Ureter (tissue), 1 donor: ENCODE measurements at regions not wholly inside any gene's neighbourhood (a gene's known extent, or its start where the extent isn't known, plus 50 kb on each side); places are given as distances from the start of the nearest gene placed in this dataset.

Source experiments
- DNase-seq: peaks from one replicate; pipeline ENCODE4 v3.0.0-alpha.2; 2020; ENCODE audit warnings: low spot score
- donor health status: DM: yes; HTN: yes; CAD: no.

DNA sequence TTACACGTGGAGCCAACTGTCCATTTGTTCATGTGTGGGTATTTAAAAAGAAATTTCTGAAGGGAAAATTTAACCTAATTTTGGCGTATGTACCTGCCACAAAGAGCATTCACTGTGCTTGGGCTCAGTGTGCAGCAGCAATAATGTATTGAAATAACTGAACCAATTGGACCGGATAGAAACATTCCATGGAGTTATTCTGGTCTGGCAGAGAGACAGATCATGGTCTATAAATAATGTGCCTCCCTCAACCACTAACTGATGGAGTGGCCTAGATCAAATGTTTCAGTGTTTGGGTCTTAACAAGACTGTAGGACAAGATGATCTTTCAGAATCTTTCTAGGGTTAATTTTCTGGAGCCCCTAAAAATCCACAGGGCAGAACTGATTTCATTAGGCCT, 469.7 kb downstream of the PRELID2 start:
- DNase-seq = no peak

GRCh38 chr5:145362266-145362665, 472.9 kb downstream of the PRELID2 start:
- DNase-seq = no peak

- no peak for DNase-seq
These were observed 474.2 kb downstream of the PRELID2 start for GRCh38 chr5:145360936-145361335.

- no peak for DNase-seq
These were observed 484.6 kb downstream of the PRELID2 start for GRCh38 chr5:145350513-145350912.

GRCh38 chr5:145347026-145347616, 488.0 kb downstream of the PRELID2 start:
- DNase-seq = no peak

DNA sequence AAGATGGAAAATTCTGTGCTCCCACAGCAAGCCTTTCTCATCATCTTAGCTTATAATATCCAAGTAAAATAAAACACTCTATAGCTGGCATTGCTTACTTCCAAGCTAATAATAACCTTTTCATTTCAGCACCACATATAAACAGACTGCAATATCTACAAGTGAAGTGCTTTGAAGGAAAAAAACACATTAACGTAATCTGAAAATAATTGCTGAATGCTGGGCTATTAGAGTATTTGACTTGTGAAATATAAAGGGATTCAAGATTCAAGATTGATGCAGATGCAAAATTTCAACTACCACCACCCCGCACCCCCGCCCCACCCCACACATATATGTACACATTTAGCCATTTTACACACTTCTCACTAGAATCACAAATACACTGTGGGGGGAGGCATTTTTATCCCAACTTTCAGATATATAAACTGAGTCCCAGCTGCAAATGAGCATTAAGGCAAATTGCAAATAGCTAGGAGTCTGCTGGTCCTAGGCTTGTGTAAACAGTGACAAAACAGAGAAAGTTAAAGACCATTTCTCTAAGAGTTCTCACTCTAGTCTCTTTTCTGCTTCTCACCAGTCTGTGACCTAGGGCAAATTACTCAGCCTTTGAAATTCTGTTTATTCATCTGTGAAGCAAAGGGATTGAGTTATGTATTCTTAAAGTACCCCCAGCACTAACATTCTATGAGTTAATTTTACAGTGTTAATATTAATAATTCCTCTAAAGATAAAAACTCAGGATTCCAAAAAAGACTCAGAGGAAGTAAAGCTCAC, 489.4 kb downstream of the PRELID2 start:
- no peak for DNase-seq

DNA sequence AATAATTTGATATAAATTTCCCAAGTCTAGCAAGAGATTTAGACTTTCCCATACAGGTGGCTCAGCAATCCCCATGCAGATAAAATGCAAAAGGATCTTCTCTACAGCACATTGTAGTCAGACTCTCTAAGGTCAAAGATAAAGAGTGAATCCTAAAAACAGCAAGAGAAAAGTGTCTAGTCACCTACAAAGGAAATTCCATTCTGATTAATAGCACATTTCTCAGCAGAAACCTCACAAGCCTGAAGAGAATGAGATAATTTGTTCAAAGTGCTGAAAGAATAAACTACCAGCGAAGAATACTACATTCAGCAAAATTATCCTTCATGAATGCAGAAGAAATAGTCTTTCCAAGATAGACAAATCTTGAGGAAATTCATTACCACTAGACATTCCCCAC, 493.3 kb downstream of the PRELID2 start:
- no peak for DNase-seq

DNA sequence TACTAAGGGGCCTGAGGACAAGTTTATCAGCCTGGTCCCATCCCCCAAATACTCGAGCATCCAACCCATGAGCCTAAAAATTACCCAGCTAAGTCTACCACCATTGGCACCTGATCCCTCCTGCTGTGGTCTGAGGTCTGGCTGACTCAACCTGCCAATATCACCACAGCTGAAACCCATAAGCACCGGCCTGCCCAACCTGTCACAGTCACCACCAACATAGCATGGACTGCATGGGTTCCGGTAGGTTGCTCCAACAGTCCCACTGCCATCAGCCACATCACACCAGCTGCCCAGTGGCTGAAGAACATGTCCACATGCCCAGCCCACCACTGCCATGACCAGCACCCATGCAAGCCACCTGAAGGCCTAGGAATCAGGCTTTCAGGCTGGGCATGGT, 495.0 kb downstream of the PRELID2 start:
- DNase-seq = no peak

- DNase-seq = no peak
These were observed 510.2 kb downstream of the PRELID2 start for GRCh38 chr5:145324767-145325479.

- no peak for DNase-seq
These were observed 511.0 kb downstream of the PRELID2 start for GRCh38 chr5:145324101-145324500.

DNA sequence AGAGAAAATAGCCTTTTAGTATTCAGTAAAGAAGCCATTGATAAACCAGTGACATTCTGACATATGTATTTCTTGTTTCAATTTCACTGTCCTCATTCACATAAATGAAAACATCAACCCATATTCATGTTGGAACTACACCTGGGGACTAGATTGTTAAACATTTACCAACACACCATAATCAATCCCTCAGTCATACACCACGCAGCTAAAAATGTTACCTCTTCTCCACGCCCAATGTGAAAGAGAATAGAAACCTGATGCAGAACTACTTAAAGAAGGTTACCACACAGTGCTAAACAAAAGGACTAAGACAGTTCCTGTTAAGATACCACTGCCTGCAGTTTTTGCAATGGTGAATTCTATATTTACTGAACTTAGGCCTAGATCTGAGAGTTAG, 518.9 kb downstream of the PRELID2 start:
- no peak for DNase-seq

GRCh38 chr5:145307866-145308382, 527.2 kb downstream of the PRELID2 start:
- no peak for DNase-seq

GRCh38 chr5:145295236-145295835, 539.8 kb downstream of the PRELID2 start:
- DNase-seq = no peak

GRCh38 chr5:145294331-145294730, 540.8 kb downstream of the PRELID2 start:
- no peak for DNase-seq

- no peak for DNase-seq
These were observed 541.4 kb downstream of the PRELID2 start for GRCh38 chr5:145293716-145294115.

DNA sequence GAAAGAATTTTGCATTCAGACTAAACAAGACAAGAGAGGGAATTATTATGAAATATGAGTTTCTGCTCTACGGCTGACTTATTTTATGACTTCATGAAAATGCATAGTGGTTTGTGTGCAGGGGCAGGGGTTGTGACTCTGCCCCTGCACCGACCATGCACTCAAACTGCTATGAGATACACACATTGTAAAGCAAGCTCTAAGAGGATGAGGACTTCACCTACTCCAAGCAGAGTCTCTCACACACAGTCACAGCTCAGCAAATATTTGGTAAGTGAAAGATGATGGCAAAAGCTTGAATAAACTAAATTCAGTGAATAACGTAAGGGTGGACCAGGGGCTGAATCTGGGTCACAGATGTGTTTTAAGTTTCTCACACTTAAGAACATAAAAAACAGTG, 542.9 kb downstream of the PRELID2 start:
- no peak for DNase-seq

- DNase-seq = no peak
These were observed 551.9 kb downstream of the PRELID2 start for GRCh38 chr5:145283141-145283810.

DNA sequence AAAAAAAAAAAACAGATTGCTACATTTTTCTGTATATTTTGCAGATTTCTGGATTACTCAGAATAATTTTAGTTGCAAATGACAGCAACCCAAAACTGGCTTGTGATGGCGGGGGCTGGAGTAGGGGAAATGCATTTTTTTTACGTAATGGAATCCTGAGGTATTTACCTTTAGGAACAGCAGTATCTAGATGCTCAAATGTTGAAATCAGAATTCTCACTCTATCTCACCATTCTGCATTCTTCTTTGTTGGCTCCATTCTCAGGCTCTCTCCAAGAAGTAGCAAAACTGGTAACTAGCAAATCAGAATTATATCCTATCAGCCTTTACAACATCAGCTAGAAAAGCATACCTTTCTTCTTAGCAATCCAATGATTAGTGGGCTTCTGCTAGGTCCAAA, 554.3 kb downstream of the PRELID2 start:
- no peak for DNase-seq

DNA sequence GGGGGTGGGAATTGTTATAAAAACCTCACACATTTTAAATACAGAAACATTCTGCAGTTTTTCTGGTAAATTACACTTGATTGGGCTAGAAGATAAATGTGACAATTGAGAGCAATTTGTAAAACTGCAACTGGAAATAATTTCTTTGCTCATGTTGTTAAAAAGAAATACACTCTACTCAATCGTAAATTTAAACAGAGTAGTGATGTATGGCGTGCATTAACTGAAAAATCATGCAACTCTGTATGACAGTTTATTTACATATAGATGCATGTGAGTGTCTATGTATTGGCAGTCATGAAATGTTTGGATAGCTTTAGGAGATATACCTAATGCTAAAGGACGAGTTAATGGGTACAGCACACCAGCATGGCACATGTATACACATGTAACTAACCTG, 554.9 kb downstream of the PRELID2 start:
- no peak for DNase-seq

DNA sequence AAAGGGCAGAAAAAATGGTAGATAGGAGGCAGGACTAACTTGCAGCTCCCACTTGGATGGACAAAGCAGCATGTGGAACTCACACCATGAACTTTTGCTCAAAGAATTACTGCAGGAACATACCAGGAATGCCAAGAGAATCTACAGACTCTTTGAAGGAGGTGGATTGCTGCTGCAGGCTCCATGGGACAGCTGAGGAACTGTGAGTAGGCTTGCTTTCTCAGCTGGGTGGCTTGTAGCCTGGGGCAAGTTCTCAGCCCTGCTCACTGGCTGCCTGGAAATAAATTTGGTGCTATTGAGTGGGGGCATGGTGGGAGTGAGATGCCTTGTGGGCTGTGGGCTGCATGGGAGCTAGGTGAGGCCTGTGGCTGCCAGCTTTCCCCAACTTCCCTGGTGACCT, 574.5 kb downstream of the PRELID2 start:
- no peak for DNase-seq

DNA sequence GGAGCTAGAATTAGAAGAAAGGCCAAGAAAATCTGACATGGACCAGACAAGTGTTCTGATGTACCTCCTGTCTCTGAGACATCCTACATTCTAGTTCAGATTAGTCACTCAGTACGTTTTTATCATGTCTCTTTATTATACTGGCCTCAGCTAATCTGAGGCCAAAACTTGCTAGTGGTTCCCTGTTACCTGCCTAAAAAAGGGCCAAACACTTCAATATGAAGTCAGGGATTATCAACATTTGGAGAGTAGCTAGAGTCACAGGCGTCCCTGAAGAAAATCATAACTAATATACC, 587.4 kb downstream of the PRELID2 start:
- no peak for DNase-seq
